Spinal cord (tissue), 9 donors: ENCODE measurements at regions not wholly inside any gene's neighbourhood (a gene's known extent, or its start where the extent isn't known, plus 50 kb on each side); places are given as distances from the start of the nearest gene placed in this dataset.

Experiments
- DNase-seq, 6 donors: peaks; one replicate each; pipeline versions ENCODE4 v3.0.0 to v3.0.0-alpha.2; 2013 to 2015; ENCODE audit warnings: low spot score in 6 of 6, low read depth in 4 of 6
- H3K27ac ChIP-seq: one replicate; pipeline ENCODE4 v1.5.1; 2013; ENCODE audit warnings: low read depth, low read length, control low read depth
- H3K27me3 ChIP-seq: one replicate; pipeline ENCODE4 v1.6.1; 2013; ENCODE audit warnings: low read length; ENCODE audit not compliant: control insufficient read depth, insufficient read depth
- H3K36me3 ChIP-seq: one replicate; pipeline ENCODE4 v1.6.1; 2013; ENCODE audit warnings: low read length; ENCODE audit not compliant: control insufficient read depth, insufficient read depth
- H3K4me1 ChIP-seq: one replicate; pipeline ENCODE4 v1.6.1; 2013; ENCODE audit warnings: low read length; ENCODE audit not compliant: control insufficient read depth, insufficient read depth
- H3K4me3 ChIP-seq: one replicate; pipeline ENCODE4 v1.5.1; 2013; ENCODE audit warnings: low read depth, low read length, control low read depth
- H3K9me3 ChIP-seq: one replicate; pipeline ENCODE4 v1.6.1; 2013; ENCODE audit warnings: low read length; ENCODE audit not compliant: control insufficient read depth, insufficient read depth
- WGBS: methylation state at CpG from one replicate; pipeline ENCODE4 v1.1.5; 2013; ENCODE audit warnings: missing lambda C conversion rate; ENCODE audit not compliant: insufficient coverage; 5-methylcytosine and 5-hydroxymethylcytosine counted together
- donor health status: healthy.

GRCh38 chr1:56229186-56229585 is 350.2 kb downstream of the PLPP3 start:
- 10% methylated on average over 8 of the region's 8 CpGs for WGBS
- Histone ChIP-seq H3K27ac (no peak overlapping the region), H3K36me3 (no peaks in the 10 kb centered on the region), H3K4me1 (peaks cover 3% of the 10 kb centered on the region), H3K27me3 (no peaks in the 10 kb centered on the region), H3K4me3 (no peak overlapping the region), H3K9me3 (no peaks in the 10 kb centered on the region)
- peak; percentile 4 to 77 (median 16) for DNase-seq

- no peaks in the 10 kb centered on the region for H3K36me3 ChIP-seq
- peak in 1 of 6 donors; percentile 9 for DNase-seq
- no CpG with 5 or more reads among the region's 3 CpGs for WGBS
- no peaks in the 10 kb centered on the region for H3K27me3 ChIP-seq
- no peaks in the 10 kb centered on the region for H3K9me3 ChIP-seq
- H3K4me1 ChIP-seq = peaks cover 3% of the 10 kb centered on the region
- no peak overlapping the region for H3K4me3 ChIP-seq
- H3K27ac ChIP-seq = no peak overlapping the region
Observed at GRCh38 chr1:56227886-56228285, 351.5 kb downstream of the PLPP3 start.

- Histone ChIP-seq H3K4me1 (peaks cover 3% of the 10 kb centered on the region), H3K4me3 (no peak overlapping the region), H3K27ac (no peak overlapping the region), H3K27me3 (no peaks in the 10 kb centered on the region), H3K9me3 (no peaks in the 10 kb centered on the region), H3K36me3 (no peaks in the 10 kb centered on the region)
- DNase-seq = no peak
- WGBS = no CpG with 5 or more reads among the region's 1 CpG
Observed at GRCh38 chr1:56227401-56227800, 352.0 kb downstream of the PLPP3 start.

- DNase-seq = no peak
- Histone ChIP-seq H3K4me1 (peaks cover 3% of the 10 kb centered on the region), H3K9me3 (no peaks in the 10 kb centered on the region), H3K36me3 (no peaks in the 10 kb centered on the region), H3K27me3 (no peaks in the 10 kb centered on the region), H3K4me3 (no peak overlapping the region), H3K27ac (no peak overlapping the region)
- WGBS = no CpG with 5 or more reads among the region's 1 CpG
Observed at GRCh38 chr1:56225964-56226815, 353.2 kb downstream of the PLPP3 start.

GRCh38 chr1:56223968-56224367 is 355.4 kb downstream of the PLPP3 start:
- no peaks in the 10 kb centered on the region for H3K9me3 ChIP-seq
- 100% methylated on average over 2 of the region's 2 CpGs for WGBS
- H3K27me3 ChIP-seq = no peaks in the 10 kb centered on the region
- H3K36me3 ChIP-seq = no peaks in the 10 kb centered on the region
- peaks cover under 1% of the 10 kb centered on the region for H3K4me1 ChIP-seq
- H3K27ac ChIP-seq = no peak overlapping the region
- no peak for DNase-seq
- H3K4me3 ChIP-seq = no peak overlapping the region

GRCh38 chr1:56222914-56223540 is 356.3 kb downstream of the PLPP3 start:
- no peak for DNase-seq
- H3K4me3 ChIP-seq = no peak overlapping the region
- no peaks in the 10 kb centered on the region for H3K27me3 ChIP-seq
- no peaks in the 10 kb centered on the region for H3K9me3 ChIP-seq
- no peaks in the 10 kb centered on the region for H3K36me3 ChIP-seq
- H3K27ac ChIP-seq = no peak overlapping the region
- no peaks in the 10 kb centered on the region for H3K4me1 ChIP-seq

GRCh38 chr1:56220021-56220420 is 359.3 kb downstream of the PLPP3 start:
- H3K27me3 ChIP-seq = no peaks in the 10 kb centered on the region
- no peak for DNase-seq
- H3K36me3 ChIP-seq = no peaks in the 10 kb centered on the region
- no peak overlapping the region for H3K27ac ChIP-seq
- H3K4me1 ChIP-seq = no peaks in the 10 kb centered on the region
- H3K9me3 ChIP-seq = no peaks in the 10 kb centered on the region
- 88% methylated on average over 1 of the region's 4 CpGs for WGBS
- H3K4me3 ChIP-seq = no peak overlapping the region

- H3K27ac ChIP-seq = no peak overlapping the region
- no peak overlapping the region for H3K4me3 ChIP-seq
- no peaks in the 10 kb centered on the region for H3K4me1 ChIP-seq
- WGBS = 100% methylated on average over 2 of the region's 4 CpGs
- H3K36me3 ChIP-seq = no peaks in the 10 kb centered on the region
- no peak for DNase-seq
- no peaks in the 10 kb centered on the region for H3K27me3 ChIP-seq
- H3K9me3 ChIP-seq = no peaks in the 10 kb centered on the region
Observed at GRCh38 chr1:56218023-56218422, 361.3 kb downstream of the PLPP3 start.

GRCh38 chr1:56216218-56216617 is 363.1 kb downstream of the PLPP3 start:
- H3K27me3 ChIP-seq = no peaks in the 10 kb centered on the region
- 0% methylated on average over 1 of the region's 4 CpGs for WGBS
- no peaks in the 10 kb centered on the region for H3K4me1 ChIP-seq
- no peaks in the 10 kb centered on the region for H3K9me3 ChIP-seq
- no peak overlapping the region for H3K4me3 ChIP-seq
- no peak overlapping the region for H3K27ac ChIP-seq
- H3K36me3 ChIP-seq = no peaks in the 10 kb centered on the region
- DNase-seq = peak in 1 of 6 donors; percentile 83

GRCh38 chr1:56215771-56216170 is 363.6 kb downstream of the PLPP3 start:
- no CpG with 5 or more reads among the region's 4 CpGs for WGBS
- no peaks in the 10 kb centered on the region for H3K9me3 ChIP-seq
- H3K4me1 ChIP-seq = no peaks in the 10 kb centered on the region
- H3K27ac ChIP-seq = no peak overlapping the region
- H3K36me3 ChIP-seq = no peaks in the 10 kb centered on the region
- no peak overlapping the region for H3K4me3 ChIP-seq
- no peaks in the 10 kb centered on the region for H3K27me3 ChIP-seq
- no peak for DNase-seq
